ENCODE measurements at regions not wholly inside any gene's neighbourhood (a gene's known extent, or its start where the extent isn't known, plus 50 kb on each side); places are given as distances from the start of the nearest gene placed in this dataset.

DNA sequence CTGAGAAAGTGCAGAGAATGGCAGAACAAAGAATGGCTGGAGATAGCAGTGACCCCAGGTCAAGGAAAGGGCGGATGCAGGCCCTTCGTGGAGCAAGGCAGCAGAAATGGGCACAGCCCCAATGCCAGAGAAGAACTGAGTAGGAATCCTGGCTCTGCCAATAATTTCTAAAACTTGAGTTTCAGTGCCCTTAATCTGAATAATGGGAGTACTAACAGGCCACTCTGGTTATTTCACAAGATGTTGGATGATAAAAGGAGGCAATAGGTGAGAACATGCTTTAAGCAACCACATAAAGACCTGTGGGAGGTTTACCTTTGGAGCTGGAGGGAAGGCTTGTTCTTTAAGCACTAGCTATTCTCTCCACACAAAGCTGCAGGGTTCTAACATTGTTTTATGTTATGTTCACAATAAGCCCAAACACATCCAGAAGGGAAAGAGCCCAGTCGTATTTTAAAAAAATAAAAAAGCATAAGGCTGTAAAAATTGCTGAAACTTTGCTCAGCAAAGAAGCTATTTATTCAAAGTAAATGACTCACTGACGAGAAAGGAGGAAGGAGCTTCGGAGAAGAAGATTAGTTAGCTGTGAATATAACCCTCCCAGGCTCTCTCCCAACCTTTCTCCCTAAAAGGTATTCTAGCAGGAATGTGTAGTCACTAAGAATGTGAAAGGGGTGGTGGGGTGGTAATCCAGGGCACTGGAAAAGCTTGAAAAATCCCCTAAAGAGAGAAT is 470.2 kb downstream of the TXNL1 start:
- no peak for DNase-seq (ENCODE audit: low spot score)
- peak overlapping the region in 1 of 2 donors; percentile 69 for H3K27ac ChIP-seq
- H3K4me3 ChIP-seq, result no peak overlapping the region
- TF ChIP-seq, protein P1, sequence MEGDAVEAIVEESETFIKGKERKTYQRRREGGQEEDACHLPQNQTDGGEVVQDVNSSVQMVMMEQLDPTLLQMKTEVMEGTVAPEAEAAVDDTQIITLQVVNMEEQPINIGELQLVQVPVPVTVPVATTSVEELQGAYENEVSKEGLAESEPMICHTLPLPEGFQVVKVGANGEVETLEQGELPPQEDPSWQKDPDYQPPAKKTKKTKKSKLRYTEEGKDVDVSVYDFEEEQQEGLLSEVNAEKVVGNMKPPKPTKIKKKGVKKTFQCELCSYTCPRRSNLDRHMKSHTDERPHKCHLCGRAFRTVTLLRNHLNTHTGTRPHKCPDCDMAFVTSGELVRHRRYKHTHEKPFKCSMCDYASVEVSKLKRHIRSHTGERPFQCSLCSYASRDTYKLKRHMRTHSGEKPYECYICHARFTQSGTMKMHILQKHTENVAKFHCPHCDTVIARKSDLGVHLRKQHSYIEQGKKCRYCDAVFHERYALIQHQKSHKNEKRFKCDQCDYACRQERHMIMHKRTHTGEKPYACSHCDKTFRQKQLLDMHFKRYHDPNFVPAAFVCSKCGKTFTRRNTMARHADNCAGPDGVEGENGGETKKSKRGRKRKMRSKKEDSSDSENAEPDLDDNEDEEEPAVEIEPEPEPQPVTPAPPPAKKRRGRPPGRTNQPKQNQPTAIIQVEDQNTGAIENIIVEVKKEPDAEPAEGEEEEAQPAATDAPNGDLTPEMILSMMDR (IDR thresholded peaks at IDR 0.05), result no peak

DNA sequence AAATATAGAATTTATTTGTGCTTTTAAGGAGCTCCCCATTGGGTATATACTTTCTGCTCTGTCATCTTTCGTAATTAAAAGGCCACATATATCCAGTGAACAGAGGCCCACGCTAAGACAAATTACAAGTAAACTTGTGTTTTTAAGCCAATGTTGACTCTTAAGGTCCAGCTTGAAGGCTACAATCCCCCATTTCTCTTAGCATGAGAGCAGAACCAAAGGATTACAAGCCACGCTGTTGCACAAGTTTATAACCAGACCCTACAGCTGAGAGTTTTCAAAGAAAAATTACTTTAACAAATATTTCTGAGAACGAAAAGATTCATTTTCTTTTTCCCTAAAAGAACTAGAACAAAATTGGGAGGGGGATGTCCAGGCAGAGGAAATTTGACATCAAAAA is 471.0 kb downstream of the TXNL1 start:
- H3K27ac ChIP-seq, result no peak overlapping the region
- H3K4me3 ChIP-seq, result no peak overlapping the region
- TF ChIP-seq, protein P1 (IDR thresholded peaks at IDR 0.05), result no peak
- DNase-seq (ENCODE audit: low spot score), result no peak

DNA sequence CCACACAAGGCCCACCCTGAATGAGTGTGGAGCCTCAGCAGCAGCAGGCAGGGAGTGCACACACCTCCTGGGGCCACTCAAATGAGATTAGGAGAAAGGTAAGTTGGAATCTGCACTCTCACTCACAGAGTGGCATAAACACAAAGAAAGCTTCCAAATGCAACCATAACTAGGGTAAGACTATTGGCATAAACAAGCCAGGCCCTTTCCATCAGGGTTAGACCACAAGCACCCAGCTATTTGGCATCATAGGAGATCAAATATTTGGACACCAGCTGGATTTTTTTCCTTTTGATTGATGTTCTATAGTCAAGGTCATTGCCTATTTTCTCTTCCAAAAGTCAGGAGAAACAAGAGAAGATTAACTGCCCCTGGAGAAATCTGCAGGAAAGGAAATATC is 471.5 kb downstream of the TXNL1 start:
- H3K4me3 ChIP-seq, result no peak overlapping the region
- TF ChIP-seq, protein P1 (IDR thresholded peaks at IDR 0.05), result no peak
- no peak for DNase-seq (ENCODE audit: low spot score)
- no peak overlapping the region for H3K27ac ChIP-seq

DNA sequence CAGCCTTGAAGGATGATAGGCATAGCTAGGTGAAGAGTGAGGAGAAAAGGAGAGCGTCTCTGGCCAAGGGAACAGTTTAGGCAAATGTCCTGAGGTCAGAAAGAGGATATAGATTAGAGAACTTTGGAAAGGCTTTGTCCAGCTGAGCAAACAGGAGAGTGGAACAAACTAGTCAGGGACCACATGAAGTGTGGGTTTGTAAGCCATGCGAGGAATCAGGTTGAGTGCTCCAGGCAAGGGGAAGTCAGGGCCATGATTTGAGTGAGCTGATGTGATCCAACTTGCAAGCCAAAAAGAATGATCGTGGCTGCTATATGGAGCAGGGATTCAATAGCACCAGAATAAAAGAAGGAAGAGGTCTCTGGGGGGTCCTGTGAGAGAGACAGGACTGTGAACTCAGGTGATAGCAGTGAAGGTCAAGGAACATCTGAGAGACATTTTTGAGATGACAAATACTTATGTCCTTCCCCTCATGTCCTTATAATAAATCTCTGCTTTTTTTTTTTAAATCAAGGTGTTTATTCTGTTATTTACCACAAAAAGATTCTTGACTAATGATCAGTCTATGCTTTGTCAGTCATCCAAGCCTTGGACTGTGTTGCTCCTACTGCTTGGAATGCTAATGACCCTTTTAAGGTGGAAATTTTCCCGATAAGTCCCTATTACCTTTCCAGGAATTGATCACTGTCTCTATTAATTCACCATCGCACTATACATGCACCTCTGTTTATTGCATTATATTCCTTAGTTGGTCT is 472.6 kb downstream of the TXNL1 start:
- Histone ChIP-seq H3K4me3 (no peak overlapping the region), H3K27ac (no peak overlapping the region)
- DNase-seq (ENCODE audit: low spot score), result no peak
- TF ChIP-seq, protein P1 (IDR thresholded peaks at IDR 0.05), result no peak

DNA sequence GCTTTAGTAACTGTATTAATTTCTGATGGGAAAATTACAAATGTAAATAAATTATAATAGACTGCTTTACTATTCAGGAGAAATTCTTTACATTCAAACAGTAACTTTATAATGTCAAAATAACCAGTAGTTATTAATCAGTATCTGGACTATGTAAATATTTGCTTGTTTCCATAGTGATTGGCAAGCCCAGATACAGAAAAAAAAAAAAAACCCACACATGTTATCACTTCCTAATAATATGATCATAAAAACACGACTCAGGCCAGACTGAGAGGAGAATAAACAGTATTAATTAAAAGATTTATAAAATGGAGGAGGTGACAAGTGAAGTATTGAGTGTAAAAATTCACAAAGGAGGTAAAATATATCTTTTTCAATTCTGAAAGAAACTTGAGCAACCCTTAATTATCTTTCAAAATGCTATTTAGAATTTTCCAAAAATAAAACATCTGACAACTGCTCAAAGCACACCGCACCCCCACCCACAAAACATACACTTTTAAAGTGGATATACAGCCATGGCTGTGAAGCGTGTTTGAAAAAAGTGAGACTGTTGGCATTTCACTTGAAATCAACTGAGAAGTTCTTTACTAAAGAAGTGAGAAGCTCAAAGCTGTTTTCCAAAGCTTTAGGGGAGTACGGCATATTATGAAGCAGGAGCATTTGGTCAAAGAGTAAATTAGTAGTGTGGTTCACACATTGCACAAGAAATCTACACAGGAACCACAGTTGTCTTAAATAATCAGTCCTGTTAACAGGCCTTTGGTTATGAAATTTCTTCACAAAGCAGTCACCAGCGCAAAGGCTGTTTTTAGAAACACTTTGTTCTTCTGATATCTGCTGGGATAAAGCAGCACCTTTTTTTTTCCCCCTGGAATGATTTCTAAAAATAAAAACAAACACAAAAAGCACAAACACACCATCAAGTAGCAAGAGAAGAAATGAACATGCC is 475.8 kb downstream of the TXNL1 start:
- TF ChIP-seq, protein P1 (IDR thresholded peaks at IDR 0.05), result no peak
- DNase-seq (ENCODE audit: low spot score), result no peak
- H3K27ac ChIP-seq, result no peak overlapping the region

DNA sequence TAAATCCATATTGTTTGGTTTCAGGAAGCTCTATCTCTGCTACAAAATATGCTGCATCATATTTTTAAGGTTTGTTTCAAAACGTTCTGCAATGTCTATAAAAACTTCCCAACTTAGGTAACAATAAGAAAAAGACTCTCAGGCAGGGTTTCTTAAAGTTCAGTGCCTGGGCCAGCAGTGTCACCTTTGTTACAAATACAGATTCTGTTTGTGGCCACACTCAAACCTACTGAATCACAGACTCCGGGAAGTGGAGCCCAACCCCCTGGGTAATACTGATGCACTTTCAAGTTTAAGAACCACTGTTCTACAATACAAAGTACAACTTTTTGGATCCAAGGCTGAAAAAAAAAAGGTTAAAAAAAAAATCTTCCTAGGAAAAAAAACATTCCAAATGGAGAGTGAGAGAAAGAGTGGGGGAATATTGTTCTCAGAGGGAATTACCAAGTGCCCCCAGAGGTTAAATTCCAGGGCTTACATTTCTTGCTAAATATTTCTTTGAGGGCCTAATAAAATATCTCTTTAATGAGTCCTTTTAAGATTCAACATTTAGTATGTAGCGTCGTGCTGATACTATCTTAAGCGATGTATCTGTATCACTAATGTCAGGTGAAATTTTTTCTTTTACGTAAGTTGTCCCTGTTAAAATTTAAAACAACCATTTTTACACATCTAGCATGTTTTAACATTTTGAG is 476.7 kb downstream of the TXNL1 start:
- Histone ChIP-seq H3K4me3 (no peak overlapping the region), H3K27ac (no peak overlapping the region)
- DNase-seq (ENCODE audit: low spot score), result no peak
- TF ChIP-seq, protein P1 (IDR thresholded peaks at IDR 0.05), result no peak

More for the DNA sequence above, 475.8 kb downstream of the TXNL1 start:
- H3K4me3 ChIP-seq, result no peak overlapping the region
